BE2C (cell line): ENCODE measurements at regions not wholly inside any gene's neighbourhood (a gene's known extent, or its start where the extent isn't known, plus 50 kb on each side); places are given as distances from the start of the nearest gene placed in this dataset.
A peak's percentile ranks its signal among the peaks of the same experiment; 100 is the strongest.

Experiments
- DNase-seq: peaks from one replicate; pipeline ENCODE4 v3.0.0-alpha.2; 2020
- H3K27me3 ChIP-seq: fragments of 250-450 bp; sonication (Bioruptor Pico); 2 replicates; pipeline ENCODE4 v1.5.1; 2020; ENCODE audit warnings: mild to moderate bottlenecking
- H3K36me3 ChIP-seq: fragments of 250-450 bp; sonication (Bioruptor Pico); 2 replicates; pipeline ENCODE4 v1.5.1; 2020; ENCODE audit warnings: mild to moderate bottlenecking
- H3K4me1 ChIP-seq: fragments of 250-450 bp; sonication (Bioruptor Pico); 2 replicates; pipeline ENCODE4 v1.5.1; 2020
- H3K4me3 ChIP-seq: 2 replicates; pipeline ENCODE4 v1.5.1; 2011; ENCODE audit warnings: low read depth, low read length
- H3K9me3 ChIP-seq: fragments of 250-450 bp; sonication (Bioruptor Pico); 2 replicates; pipeline ENCODE4 v1.5.1; 2020
- TF ChIP-seq, protein P1 (sequence below): IDR thresholded peaks from 2 replicates; pipeline ENCODE4 v1.5.1; 2012; ENCODE audit warnings: mild to moderate bottlenecking, low read depth, low read length

DNA sequence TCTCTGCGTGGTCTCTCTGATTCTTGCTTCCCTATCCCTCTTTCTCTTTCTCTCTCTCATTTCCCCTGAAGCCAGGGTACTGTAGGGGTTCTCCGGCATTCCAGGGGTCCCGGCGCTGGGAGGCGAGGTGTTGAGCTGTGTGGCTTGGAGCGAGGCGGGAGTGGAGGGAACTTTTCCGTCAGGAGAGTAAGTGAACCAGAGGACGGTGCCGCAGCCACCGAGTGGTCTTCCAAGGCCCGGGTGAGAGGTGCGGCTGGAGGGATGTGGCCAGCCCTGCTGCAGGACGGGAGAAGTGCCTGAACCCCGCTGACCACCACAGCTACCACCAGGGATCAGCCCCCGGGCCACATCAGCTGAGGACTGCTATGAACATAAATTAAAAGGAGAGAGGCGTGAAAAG is 68.2 kb upstream of the FAM181A start:
- Histone ChIP-seq H3K36me3 (no peaks in the 10 kb centered on the region), H3K27me3 (no peaks in the 10 kb centered on the region)

DNA sequence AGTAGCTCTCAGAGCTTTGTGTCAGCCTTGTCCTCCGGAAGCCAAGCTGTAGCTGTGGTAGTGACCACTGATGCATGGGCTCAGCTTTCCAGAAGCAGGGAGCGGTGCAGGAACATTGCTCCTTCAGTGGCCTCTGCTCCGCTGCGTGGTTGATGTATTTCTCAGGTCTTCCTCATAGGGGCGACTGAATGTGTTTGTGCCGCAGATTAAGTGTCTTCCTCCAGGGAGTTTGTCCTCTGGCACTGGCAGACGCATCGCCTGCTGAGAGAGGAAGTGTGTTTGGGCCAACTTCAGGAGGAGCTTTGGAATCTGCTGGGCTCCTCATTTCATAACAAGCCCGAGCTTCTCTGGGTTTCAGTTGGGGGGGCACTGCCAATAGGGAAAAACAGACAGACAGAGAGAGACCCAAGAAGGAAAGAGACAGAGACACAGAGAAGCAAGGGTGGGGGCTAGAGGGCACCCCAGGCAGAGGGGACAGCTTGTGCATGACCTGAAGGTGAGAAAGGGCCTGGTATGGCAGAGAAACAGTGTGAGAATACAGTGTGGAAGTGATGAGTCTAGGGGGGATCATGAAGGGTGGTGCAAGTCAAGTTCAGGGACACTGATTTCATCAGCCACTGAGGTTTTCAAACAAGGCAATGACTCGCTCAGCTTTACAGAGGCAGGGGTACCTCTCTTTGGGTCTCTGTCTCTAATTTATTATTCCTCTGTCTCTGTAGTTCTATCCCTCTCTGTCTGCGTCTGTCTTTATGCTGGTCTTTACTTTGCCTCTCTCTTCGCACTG is 69.4 kb upstream of the PRIMA1 start:
- DNase-seq: peak; percentile 38
- no peaks in the 10 kb centered on the region for H3K27me3 ChIP-seq
- TF ChIP-seq, protein P1, sequence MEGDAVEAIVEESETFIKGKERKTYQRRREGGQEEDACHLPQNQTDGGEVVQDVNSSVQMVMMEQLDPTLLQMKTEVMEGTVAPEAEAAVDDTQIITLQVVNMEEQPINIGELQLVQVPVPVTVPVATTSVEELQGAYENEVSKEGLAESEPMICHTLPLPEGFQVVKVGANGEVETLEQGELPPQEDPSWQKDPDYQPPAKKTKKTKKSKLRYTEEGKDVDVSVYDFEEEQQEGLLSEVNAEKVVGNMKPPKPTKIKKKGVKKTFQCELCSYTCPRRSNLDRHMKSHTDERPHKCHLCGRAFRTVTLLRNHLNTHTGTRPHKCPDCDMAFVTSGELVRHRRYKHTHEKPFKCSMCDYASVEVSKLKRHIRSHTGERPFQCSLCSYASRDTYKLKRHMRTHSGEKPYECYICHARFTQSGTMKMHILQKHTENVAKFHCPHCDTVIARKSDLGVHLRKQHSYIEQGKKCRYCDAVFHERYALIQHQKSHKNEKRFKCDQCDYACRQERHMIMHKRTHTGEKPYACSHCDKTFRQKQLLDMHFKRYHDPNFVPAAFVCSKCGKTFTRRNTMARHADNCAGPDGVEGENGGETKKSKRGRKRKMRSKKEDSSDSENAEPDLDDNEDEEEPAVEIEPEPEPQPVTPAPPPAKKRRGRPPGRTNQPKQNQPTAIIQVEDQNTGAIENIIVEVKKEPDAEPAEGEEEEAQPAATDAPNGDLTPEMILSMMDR: peak; percentile 34
- no peaks in the 10 kb centered on the region for H3K36me3 ChIP-seq
- H3K9me3 ChIP-seq: no peaks in the 10 kb centered on the region
- no peaks in the 10 kb centered on the region for H3K4me1 ChIP-seq
- no peak overlapping the region for H3K4me3 ChIP-seq

More for the DNA sequence above, 68.2 kb upstream of the FAM181A start:
- TF ChIP-seq, protein P1: no peak
- Histone ChIP-seq H3K4me1 (no peaks in the 10 kb centered on the region), H3K9me3 (no peaks in the 10 kb centered on the region), H3K4me3 (no peak overlapping the region)
- no peak for DNase-seq

DNA sequence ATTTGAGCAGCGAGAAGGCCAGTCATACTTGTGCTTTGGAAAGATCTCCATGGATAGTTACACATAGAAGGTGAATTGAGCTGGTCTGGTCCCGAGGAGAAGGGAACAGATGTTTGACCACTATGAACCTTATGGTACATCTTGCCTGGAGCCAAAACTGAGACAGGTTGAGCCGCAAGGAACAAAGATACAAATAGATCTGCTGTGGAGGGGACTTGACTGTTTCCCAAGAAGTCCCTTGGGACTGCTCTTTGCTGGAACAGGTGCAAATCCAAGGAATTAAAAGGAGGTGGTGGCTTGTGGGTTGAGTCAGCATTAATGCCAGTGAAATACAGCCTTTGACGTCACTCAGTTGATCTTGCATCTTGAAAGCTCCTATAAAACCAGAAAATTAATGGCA is 68.8 kb upstream of the PRIMA1 start:
- Histone ChIP-seq H3K4me1 (no peaks in the 10 kb centered on the region), H3K4me3 (no peak overlapping the region), H3K27me3 (no peaks in the 10 kb centered on the region), H3K9me3 (no peaks in the 10 kb centered on the region), H3K36me3 (no peaks in the 10 kb centered on the region)
- TF ChIP-seq, protein P1: no peak
- DNase-seq: no peak

DNA sequence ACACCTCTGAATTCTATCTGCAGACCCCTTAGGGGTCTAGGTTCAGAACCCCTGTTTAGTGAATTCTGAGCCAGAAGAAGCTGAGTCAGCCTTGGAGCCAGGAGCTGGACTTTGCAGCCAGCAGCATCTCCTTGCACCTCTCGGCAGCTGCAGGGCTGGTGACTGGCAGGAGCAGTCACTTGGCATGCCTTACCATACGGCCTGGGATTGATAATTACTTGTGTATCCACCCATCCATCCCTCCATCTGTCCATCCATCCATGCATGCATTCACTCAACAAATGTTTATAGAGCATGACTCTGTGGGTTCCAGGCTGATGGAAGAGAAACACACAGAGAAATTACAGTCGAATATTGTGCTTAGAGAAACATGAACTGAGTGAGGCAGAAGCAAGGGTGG is 67.5 kb upstream of the PRIMA1 start:
- DNase-seq: no peak
- H3K9me3 ChIP-seq: no peaks in the 10 kb centered on the region
- TF ChIP-seq, protein P1: no peak
- no peak overlapping the region for H3K4me3 ChIP-seq
- no peaks in the 10 kb centered on the region for H3K36me3 ChIP-seq
- H3K4me1 ChIP-seq: no peaks in the 10 kb centered on the region
- H3K27me3 ChIP-seq: no peaks in the 10 kb centered on the region

DNA sequence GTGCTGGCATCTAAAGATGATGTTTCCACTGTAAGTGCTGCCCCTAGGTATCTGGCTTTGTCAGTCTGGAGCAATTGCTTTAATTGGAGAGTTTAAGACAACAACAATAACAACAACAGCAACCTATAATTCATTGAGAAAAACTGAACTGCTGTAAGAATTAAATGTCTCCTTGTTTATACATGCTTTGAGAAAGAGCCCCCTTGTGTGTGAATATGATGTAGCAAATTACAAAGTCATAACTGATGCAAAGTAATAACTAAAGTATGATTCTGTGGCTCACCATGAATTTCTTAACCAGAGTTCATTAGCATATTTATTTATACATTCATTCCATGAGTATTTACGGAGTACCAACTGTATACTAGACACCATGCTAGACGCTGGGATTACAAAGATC is 59.2 kb upstream of the PRIMA1 start:
- Histone ChIP-seq H3K4me1 (no peaks in the 10 kb centered on the region), H3K27me3 (no peaks in the 10 kb centered on the region), H3K9me3 (no peaks in the 10 kb centered on the region), H3K4me3 (no peak overlapping the region), H3K36me3 (no peaks in the 10 kb centered on the region)
- no peak for DNase-seq
- TF ChIP-seq, protein P1: no peak

DNA sequence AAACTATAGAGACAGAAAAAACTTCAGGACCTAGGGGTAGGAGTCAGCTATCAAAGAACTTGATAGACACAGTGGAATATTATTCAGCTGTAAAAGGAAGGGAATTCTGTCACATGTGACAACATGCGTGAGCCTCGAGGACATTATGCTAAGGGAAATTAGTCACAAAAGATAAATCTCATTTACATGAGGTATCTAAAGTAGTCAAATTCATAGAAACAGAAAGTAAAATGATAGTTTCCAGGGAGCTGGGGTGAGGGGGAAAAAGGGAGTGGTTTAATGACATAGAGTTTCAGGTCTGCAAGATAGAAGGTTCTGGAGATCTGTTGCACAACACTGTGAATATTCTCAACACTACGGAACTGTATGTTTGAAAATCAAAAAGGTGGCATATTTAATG is 50.0 kb upstream of the PRIMA1 start:
- no peak for DNase-seq
- no peaks in the 10 kb centered on the region for H3K36me3 ChIP-seq
- no peaks in the 10 kb centered on the region for H3K27me3 ChIP-seq
- TF ChIP-seq, protein P1: no peak
- peaks cover 2% of the 10 kb centered on the region for H3K4me1 ChIP-seq
- no peaks in the 10 kb centered on the region for H3K9me3 ChIP-seq
- no peak overlapping the region for H3K4me3 ChIP-seq
